ENCODE measurements at regions not wholly inside any gene's neighbourhood (a gene's known extent, or its start where the extent isn't known, plus 50 kb on each side); places are given as distances from the start of the nearest gene placed in this dataset.

DNA sequence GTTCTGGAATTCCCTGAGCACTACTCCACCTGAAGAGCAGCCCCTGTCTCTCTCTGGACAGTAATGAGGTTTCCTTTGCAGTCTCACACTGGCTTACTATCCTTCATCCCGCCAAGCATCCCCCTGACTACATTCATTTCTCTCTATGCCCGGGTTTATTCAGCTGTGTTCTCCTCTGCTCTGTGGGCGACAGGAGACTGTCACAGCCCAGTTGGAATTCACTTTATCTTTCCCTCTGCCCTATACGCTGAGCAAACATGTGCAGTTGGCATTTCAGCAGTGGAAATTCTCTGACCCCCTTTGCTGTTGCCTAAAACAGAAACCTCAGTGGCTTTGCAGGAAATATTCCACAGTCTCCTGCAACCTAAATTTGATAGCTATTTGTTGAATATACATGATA lies 83.5 kb upstream of the MAX start:
- no peak for DNase-seq (ENCODE audit: low read depth, low spot score)

DNA sequence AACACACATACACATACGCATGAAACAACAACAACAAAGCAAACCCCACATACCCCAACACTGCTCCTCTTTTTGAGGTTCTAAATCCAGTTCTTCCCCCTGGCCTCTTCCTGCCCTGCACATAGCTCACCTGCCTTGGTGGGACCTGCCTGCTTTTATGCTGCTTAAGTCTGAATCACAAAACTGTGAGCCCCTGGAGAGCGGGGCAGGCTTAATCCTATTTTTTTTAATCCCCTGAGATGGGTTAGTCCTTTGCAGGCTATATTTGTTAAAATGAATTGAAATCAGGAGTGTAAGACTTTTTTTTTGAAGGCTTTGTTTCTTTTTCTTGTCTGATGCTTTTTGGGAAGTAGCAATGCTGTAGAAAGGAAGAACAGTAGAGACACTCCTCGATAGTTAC lies 84.6 kb upstream of the MAX start:
- no peak for DNase-seq (ENCODE audit: low read depth, low spot score)

DNA sequence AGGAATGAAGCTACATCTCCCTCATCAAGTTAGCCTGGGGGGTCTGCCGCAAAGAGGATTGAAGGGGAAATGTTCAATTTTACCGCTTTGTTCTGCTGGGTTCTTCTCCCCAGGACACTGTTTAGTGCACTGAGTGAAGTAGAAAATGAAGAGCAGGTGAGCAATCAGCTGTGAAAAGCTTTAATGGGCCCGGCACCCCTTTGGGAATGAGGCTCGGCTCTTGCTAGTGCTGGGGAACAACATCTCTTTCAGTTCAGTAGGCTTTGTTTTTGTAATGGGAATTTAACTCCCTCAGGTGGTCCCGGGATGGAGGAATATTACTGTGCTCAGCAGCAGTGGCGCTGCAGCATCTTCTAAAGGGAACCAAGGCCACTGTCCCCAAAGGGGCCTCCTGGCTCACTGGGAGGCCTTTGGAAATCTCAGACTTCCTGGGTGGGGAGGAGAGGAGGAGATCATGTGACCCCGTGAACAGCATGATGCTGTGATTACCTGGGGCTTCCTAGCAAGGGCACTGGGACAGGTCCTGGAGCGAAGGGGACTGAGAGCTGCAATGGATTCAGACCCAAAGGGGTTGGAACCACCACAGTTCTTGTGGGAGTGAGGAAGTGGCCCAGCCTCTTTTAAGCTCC lies 85.2 kb upstream of the MAX start:
- no peak for DNase-seq (ENCODE audit: low read depth, low spot score)

DNA sequence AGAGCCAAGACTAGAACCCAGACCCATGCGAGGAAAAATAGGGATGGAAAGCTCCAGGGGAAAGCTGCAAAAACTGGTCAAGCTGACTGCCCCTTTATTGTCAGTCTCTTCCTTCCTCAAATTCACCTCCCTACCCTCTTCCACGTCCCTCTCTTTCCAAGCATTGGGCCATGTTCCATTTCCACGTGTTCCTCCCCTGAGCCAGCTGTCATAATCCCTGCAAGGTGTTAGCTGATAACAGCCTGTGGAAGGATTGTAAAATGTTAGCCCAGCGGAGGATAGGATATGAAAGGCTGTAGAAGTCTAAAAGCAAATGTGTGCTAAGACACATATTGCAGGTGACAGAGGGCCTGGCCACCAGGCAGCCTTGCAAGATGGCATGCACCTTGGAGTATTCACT lies 88.0 kb upstream of the MAX start:
- DNase-seq (ENCODE audit: low read depth, low spot score), result no peak

DNA sequence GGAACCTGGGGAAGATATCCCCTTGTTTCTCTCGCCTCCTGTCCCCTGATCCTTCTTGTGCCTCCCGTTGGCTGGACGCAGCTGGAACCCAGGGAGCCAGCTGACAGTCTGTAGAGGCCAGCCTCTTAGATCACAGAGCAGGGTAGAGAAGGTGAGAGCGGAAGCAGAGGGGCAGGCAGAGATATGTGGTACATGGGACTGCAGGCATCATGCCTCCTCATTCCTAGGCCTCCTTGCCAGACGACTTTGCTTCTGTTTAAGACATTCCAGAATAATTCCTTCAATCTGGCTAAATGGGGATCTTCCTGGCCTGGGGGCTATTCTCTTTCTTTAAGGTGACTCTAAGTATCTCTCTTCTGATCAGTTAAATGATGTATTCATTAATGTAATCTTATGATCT lies 89.4 kb upstream of the MAX start:
- no peak for DNase-seq (ENCODE audit: low read depth, low spot score)

DNA sequence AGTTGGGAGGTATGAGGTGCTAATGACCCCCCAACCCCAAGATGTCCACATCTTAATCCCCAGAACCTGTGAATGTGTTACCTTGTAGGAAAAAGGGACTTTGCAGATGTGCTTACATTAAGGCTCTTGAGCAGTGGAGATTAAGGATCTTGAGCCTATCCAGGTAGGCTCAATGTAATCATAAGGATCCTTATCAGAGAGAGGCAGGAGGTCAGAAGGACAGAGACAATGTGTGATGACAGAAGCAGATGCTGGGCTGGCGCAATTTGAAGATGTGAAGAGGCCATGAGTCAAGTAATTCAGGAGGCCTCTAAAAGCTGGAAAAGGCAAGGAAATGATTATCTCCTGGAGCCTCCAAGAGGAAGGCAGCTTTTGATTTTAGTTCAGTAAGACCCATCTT lies 90.4 kb upstream of the MAX start:
- DNase-seq (ENCODE audit: low read depth, low spot score), result no peak

DNA sequence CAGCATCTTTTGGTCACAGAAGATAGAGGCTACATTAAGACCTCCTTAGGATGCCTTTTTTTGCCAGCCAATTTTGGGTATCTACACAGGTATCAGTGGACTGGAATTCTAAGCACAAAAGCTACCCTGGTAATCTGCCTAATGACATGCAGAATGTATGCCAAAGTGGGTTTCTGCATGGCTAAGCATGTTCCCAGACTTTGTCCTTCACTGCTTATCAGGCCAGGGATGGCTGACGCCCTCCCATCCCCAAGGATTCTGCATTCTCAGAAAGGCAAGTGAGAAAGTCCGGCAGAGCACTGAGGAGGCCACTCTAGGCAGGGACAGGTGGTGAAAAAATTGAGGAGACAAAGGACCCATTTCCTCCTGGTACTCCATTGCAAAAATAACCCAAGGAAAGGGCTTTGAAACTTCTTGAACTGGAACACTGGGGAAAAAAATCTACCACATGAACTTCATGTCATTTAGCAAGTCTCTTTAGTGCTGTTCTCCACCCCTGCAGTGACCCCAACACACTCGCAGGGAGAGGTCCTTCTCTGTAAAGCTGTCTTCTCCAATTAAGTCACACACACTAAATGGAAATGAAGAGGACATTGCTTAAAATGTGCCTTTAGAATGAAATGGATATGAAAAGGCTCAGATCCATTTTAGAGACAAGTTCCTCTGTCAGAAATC lies 91.7 kb upstream of the MAX start:
- no peak for DNase-seq (ENCODE audit: low read depth, low spot score)

DNA sequence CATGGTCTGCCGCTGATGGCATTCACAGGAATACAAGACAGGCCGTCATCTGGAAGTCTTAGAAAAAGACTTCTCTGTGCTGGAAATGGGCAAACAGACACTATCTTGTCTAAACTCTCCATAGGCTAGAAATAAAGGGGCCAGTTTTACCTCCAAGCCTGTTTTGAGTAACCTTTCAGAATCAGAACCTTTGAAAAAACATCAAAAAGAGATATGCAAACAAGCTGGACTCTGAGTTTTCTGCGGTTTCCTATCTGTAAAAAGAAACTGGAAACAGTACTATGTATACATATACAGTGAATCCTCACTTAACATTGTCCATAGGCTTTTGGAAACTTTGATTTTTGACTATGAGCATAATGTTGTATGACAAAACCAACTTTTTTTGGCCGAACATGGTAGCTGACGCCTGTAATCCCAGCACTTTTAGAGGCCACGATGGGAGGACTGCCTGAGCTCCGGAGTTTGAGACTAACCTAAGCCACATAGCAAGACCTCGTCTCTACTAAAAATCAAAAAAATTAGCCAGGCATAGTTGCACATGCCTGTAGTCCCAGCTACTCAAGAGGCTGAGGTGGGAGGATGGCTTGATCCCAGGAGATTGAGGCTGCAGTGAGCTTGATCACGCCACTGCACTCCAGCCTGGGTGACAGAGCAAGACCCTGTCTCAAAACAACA lies 92.9 kb upstream of the MAX start:
- DNase-seq (ENCODE audit: low read depth, low spot score), result no peak

DNA sequence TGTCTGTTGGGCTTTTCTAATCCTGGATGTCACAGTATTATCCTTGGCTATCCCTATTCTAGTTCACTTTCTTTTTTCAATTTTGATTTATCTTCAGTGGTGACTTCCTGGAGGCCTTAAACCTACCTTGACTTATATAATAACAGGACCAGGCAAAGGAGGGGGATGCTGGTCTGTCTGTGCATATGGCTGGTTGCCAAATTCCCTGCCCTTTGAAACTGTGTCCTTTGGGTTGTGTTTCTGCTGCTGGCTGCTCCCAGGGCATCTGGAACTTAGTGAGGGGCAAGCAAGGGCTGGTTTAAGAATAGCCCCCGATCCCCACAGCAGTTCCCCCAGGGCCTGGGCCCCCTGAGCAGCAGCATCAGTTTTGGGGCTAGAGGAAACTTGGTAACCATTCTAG lies 96.0 kb upstream of the MAX start:
- no peak for DNase-seq (ENCODE audit: low read depth, low spot score)

DNA sequence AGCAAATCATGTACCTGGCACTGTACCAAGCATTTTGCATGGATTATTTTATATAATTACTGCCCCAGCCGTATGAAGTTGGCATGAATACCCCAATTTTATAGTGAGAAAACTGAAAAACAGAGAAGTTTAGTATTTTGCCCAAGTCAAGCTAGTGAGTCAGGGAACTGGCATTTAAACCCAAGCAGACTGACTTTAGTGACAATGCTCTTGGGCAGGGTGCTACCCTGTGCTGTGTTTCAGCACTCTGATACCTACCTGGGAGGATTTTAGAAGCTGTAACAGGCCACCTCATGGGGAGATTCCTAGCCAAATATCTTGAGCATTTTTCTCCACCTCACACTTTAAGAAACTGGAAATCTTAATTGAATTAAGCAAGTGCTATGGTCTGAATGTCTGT lies 98.1 kb upstream of the MAX start:
- DNase-seq (ENCODE audit: low read depth, low spot score), result no peak

DNA sequence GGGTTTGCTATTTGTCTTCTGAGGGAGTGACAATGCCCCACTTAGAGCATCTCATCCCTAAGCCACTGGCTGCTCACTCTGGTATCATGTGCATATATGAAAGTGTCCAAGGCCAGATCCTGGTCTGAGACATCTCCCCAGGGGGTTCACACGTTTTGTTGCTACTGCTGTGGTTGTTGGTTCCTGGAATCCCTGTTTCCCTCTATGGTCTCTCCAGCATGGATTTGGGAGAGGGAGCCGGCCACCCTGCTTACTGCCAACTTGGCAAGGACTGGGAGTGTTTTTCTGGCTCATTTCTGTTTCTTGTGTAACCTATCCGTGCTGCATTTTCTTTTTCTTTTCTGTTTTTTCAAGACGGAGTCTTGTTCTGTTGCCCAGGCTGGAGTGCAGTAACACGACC lies 101.3 kb upstream of the MAX start:
- no peak for DNase-seq (ENCODE audit: low read depth, low spot score)

DNA sequence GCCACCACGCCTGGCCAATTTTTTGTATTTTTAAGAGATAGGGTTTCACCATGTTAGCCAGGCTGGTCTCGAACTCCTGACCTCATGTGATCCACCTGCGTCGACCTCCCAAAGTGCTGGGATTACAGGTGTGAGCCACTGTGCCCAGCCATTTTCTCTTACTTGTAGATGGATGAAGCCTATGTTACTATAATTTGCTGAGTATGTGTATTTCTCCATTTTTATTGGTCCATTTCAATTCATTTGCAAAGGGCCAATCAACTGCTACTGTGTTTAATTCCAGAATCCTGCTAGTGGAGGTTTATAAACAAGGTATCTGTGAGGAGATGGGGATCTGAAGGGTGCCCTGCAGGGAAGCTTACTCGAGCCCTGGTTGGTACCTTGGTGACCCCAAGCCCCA lies 101.7 kb upstream of the MAX start:
- DNase-seq (ENCODE audit: low read depth, low spot score), result no peak

DNA sequence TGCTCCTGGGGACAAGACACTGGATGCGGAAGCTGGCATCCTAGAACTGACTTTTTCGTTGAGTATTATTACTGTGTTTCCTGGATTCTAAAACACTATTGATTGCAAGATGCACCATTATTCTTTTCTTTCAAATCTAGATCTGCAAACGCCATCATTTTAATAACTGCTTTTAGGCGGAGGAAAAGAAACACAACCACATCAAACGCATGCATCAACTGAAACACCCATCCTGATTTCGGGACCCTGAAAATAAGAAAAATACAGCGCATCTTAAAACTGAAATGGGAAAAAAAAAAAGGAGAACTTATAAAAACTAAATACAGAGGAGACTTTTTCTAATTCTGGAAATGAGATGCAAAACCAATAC lies 103.7 kb upstream of the MAX start:
- no peak for DNase-seq (ENCODE audit: low read depth, low spot score)

DNA sequence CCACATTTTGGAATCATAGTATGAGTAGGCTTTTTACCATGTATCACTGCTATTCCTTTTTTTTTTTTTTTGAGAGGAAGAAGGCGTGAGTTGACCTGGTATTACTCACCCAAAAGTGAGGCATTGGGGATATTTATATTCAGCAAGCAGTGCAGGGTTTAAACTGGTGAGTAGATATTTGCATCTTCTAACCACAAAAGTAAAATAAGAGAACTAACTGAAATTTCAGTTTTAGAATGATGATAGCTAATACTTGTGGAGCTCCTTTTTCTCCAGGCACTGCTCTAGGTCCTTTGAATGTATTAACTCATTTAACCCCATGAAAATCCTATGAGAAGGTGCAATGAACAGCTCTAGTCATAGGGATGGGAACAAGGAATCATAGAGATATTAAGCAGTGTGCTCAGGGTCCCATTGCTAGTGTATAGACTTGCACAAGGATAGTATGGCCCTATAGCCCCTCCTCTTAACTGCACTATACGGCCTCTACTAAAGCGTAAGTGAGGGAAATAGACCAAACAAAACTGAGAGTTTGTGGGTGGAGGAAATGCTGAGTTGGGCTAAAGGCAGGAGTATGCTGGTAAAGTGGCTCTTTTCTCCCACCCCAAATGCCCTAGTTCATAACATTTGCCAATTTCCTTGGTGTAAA lies 104.3 kb upstream of the MAX start:
- DNase-seq (ENCODE audit: low read depth, low spot score), result no peak

DNA sequence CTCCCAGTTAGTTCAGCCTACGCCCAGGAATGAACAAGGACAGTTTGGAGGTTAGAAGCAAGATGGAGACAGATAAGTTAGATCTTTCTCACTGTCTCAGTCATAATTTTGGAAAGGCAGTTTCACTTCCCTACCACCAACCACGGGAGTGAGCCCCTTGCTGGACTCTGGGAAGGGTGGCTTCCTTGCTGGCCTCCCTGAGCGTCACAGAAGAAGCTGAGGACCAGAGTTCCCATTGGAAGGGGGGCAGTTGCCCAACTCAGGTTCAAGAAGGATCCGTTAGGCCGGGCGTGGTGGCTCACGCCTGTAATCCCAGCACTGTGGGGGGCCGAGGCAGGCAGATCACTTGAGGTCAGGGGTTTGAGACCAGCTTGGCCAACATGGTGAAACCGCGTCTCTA lies 106.2 kb upstream of the MAX start:
- no peak for DNase-seq (ENCODE audit: low read depth, low spot score)

DNA sequence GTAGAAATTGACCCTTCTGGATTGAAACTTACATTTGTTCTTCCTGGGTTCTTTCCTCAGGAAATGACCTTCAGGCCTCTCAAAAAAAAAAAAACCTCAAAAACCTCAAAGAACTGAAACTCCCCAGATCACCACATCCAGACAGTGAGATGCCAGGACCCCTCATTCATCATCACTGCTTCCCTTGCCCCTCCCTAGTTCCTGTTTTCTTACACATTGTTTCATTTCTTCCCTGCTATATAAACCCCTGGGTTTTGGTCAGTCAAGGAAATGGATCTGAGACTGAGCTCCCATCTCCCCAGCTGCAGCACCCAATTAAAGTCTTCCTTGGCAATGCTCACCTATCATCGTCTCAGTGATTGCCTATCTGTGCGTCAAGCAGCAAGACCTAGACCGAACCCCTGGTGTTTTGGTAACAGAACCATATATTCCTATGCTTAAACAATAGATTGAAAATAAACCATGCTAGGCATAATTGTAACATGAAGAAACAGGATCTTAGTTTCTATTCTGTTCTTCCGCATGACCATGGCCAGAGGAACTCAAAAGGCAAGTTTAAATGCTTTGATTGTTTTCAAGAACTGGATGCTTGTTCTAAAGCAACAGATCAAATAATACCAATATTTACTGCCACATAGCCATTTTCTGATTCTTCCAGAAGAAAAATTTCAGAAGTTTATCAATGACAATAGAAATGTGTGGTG lies 108.0 kb upstream of the MAX start:
- DNase-seq (ENCODE audit: low read depth, low spot score), result no peak

DNA sequence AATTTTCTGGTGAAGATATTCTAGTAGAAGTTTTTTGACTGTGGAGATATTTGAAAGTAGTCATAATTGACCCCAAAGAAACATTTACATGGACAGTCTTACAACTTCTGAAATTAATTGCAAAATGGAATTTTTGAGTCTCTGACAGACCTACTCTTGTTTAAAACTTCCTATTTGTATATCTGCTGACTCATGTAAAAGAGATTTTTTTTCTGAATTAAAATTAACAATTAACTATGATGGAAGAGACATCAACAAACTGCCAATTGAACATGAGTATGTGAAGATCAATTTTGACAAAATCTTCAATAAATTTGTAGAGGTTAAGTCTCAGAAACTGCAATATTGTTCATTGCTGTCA lies 108.5 kb upstream of the MAX start:
- no peak for DNase-seq (ENCODE audit: low read depth, low spot score)

DNA sequence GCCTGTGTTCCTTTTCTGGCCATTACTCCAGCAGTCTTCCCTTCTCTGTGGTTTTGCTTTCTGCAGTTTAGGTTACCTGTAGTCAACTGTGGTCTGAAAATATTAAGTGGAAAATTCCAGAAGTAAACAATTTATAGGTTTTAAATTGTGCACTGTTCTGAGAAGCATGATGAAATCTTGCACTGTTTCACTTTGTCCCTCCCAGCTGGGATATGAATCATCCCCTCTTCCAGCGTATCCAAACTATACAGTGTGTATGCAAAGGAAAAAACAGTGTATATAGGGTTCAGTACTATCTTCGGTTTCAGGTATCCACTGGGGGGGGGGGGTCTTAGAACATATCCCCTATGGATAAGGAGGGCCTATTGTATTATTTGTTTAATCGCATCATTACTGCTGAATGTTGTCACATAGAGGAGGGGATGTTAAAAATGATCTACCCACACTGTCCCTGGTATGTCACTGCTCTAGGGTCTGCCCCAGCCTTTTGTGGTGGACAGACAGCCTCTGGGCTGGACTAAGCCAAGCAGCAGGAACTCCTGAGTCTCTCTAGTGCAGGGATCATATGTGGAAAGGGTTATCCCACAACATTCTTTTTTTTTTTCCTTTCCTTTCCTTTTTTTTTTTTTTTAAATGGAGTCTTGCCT lies 109.1 kb upstream of the MAX start:
- no peak for DNase-seq (ENCODE audit: low read depth, low spot score)

DNA sequence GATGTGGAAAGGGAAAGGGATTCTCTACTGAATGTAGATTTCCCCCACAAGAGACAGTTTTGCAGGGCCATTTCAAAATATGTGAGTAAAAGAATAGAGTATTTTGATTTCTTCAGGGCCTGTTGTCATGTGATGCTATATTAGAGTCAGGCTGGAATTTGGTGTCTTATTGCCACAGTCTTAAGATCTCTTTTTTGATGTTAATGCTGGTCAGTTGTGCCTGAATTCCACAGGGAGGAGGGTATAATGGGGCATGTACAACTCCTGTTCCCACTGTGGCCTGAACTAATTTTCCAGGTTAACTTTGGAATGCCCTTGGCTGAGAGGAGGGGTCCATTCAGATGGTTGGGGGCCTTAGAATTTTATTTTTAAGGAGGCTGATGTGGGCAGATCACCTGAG lies 111.0 kb upstream of the MAX start:
- no peak for DNase-seq (ENCODE audit: low read depth, low spot score)

DNA sequence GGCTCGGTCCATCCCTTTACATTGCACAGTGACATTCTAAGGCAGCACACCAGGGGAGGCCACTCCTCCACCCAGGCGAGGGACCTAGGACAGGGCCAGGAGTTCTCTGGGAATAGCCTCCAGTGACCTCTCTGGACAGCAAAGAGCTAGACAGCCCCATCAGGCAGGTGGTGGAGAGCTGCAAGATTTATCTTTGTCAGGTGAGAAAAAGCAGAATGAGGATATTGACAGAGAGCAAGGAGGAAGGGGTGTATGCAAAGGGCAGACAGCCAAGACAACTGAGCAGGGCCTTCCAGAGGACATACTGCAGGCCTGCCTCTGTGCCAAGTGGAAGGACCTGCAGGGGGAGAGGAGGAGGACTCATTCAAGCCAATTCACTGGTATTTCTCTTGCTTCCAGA lies 112.4 kb upstream of the MAX start:
- DNase-seq (ENCODE audit: low read depth, low spot score), result no peak

DNA sequence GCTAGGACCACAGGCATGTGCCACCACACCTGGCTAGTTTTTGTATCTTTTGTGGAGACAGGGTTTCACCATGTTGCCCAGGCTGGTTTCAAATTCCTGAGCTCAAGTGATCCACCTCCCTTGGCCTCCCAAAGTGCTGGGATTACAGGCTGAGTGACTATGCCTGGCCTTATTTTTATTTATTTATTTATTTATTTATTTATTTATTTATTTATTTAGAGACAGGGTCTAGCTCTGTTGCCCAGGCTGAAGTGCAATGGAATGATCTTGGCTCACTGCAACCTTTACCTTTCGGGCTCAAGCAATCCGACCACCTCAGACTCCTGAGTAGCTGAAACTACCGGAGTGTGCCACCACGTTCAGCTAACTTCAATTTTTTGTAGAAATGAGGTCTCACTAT lies 117.0 kb upstream of the MAX start:
- DNase-seq (ENCODE audit: low read depth, low spot score), result no peak

DNA sequence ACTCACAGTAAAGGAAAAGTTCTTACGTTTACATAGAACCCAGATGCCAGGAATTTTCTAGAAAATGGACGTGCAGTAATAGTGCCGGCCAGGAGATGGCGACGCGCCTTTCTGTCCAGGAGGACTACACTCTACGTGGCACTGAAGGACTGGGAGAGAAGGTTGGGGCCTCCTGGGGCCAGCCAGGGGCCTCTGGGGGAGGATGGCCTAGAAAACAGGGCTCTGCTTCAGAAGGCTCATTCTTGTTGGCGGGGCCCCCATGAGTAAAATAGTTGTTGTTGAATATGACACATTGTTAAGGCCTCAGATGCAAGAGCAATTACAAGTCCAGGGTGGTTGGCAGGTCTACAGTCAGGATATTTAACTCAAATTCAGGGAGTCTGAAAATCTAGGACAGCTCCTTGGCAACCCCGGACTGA lies 120.1 kb upstream of the MAX start:
- DNase-seq (ENCODE audit: low read depth, low spot score), result no peak
